Activated gamma-delta T cell (primary cell): ENCODE measurements at regions not wholly inside any gene's neighbourhood (a gene's known extent, or its start where the extent isn't known, plus 50 kb on each side); places are given as distances from the start of the nearest gene placed in this dataset.

Experiments used
- DNase-seq: peaks from one replicate; lab custom pipeline; 2025; lab: John Stamatoyannopoulos, UW

GRCh38 chr6:6918216-6918983 is 189.4 kb upstream of the RREB1 start:
- no peak for DNase-seq

GRCh38 chr6:6919173-6919572 is 188.6 kb upstream of the RREB1 start:
- no peak for DNase-seq

- DNase-seq: no peak
These were observed 187.4 kb upstream of the RREB1 start for GRCh38 chr6:6920114-6920986.

- no peak for DNase-seq
These were observed 186.8 kb upstream of the RREB1 start for GRCh38 chr6:6920987-6921313.

- no peak for DNase-seq
These were observed 185.6 kb upstream of the RREB1 start for GRCh38 chr6:6922166-6922565.

- no peak for DNase-seq
These were observed 184.2 kb upstream of the RREB1 start for GRCh38 chr6:6923605-6924004.

- no peak for DNase-seq
These were observed 183.1 kb upstream of the RREB1 start for GRCh38 chr6:6924708-6925107.

- DNase-seq: no peak
These were observed 182.2 kb upstream of the RREB1 start for GRCh38 chr6:6925391-6926164.

GRCh38 chr6:6926856-6927255 is 180.9 kb upstream of the RREB1 start:
- DNase-seq: no peak

GRCh38 chr6:6927521-6928361 is 180.0 kb upstream of the RREB1 start:
- no peak for DNase-seq

GRCh38 chr6:6930223-6930880 is 177.4 kb upstream of the RREB1 start:
- no peak for DNase-seq

GRCh38 chr6:6931071-6932025 is 176.4 kb upstream of the RREB1 start:
- DNase-seq: no peak

GRCh38 chr6:6932341-6932740 is 175.4 kb upstream of the RREB1 start:
- no peak for DNase-seq

- no peak for DNase-seq
These were observed 174.8 kb upstream of the RREB1 start for GRCh38 chr6:6932968-6933367.

GRCh38 chr6:6940031-6941025 is 167.4 kb upstream of the RREB1 start:
- no peak for DNase-seq

- no peak for DNase-seq
These were observed 166.6 kb upstream of the RREB1 start for GRCh38 chr6:6941201-6941600.

- DNase-seq: no peak
These were observed 165.7 kb upstream of the RREB1 start for GRCh38 chr6:6942091-6942490.

- DNase-seq: no peak
These were observed 164.9 kb upstream of the RREB1 start for GRCh38 chr6:6942831-6943230.

- no peak for DNase-seq
These were observed 164.3 kb upstream of the RREB1 start for GRCh38 chr6:6943421-6943820.
